Ascending aorta (tissue), 2 donors: ENCODE measurements at regions not wholly inside any gene's neighbourhood (a gene's known extent, or its start where the extent isn't known, plus 50 kb on each side); places are given as distances from the start of the nearest gene placed in this dataset.

Source experiments
- DNase-seq, 2 donors: peaks; one replicate each; pipeline ENCODE4 v3.0.0-alpha.2; 2019; ENCODE audit warnings: low spot score in 2 of 2
- H3K27ac ChIP-seq, 2 donors: fragments of 200-600 bp; sonication (generic); one replicate each; pipeline ENCODE4 v1.5.1; 2016 to 2017; ENCODE audit warnings: mild to moderate bottlenecking in 1 of 2
- H3K27me3 ChIP-seq: fragments of 200-600 bp; sonication (generic); one replicate; pipeline ENCODE4 v1.5.1; 2017
- H3K36me3 ChIP-seq, 2 donors: fragments of 200-600 bp; sonication (generic); one replicate each; pipeline ENCODE4 v1.5.1; 2016
- H3K4me1 ChIP-seq, 2 donors: fragments of 200-600 bp; sonication (generic); one replicate each; pipeline ENCODE4 v1.5.1; 2016 to 2017; ENCODE audit warnings: mild to moderate bottlenecking in 1 of 2
- H3K4me3 ChIP-seq, 2 donors: fragments of 200-600 bp; sonication (generic); one replicate each; pipeline ENCODE4 v1.5.1; 2016 to 2017; ENCODE audit warnings: mild to moderate bottlenecking in 1 of 2
- H3K9me3 ChIP-seq, 2 donors: fragments of 200-600 bp; sonication (generic); one replicate each; pipeline ENCODE4 v1.5.1; 2016
- CTCF ChIP-seq, 3 experiments: fragments of 200-600 bp in 2 of 3; fragments of 450-650 bp in 1 of 3; sonication (generic) in 2 of 3; IDR thresholded peaks; one replicate each; pipeline ENCODE4 v1.5.1; 2016 to 2019; ENCODE audit warnings: antibody characterized with exemption in 3 of 3, mild to moderate bottlenecking in 1 of 3, moderate library complexity in 1 of 3
- intact Hi-C: fragments of 100-400 bp; cut with DNase I; formaldehyde crosslinking; loops from one replicate; pipeline ENCODE4 v1.15.1; 2023

- DNase-seq: no peak
- no peaks in the 10 kb centered on the region for H3K4me1 ChIP-seq
- no peak for TF ChIP-seq CTCF (IDR thresholded peaks at IDR 0.05)
- no peak overlapping the region for H3K27ac ChIP-seq
- H3K4me3 ChIP-seq: no peak overlapping the region
- no peaks in the 10 kb centered on the region for H3K27me3 ChIP-seq
- H3K36me3 ChIP-seq: no peaks in the 10 kb centered on the region
- intact Hi-C loops: no loop called here
- no peaks in the 10 kb centered on the region for H3K9me3 ChIP-seq
These were observed 472.8 kb downstream of the CCSER2 start for GRCh38 chr10:84801156-84801555.

GRCh38 chr10:84801916-84802315, 473.5 kb downstream of the CCSER2 start:
- H3K27ac ChIP-seq: no peak overlapping the region
- no peak for TF ChIP-seq CTCF (IDR thresholded peaks at IDR 0.05)
- intact Hi-C loops: no loop called here
- H3K27me3 ChIP-seq: no peaks in the 10 kb centered on the region
- H3K4me3 ChIP-seq: no peak overlapping the region
- H3K9me3 ChIP-seq: no peaks in the 10 kb centered on the region
- H3K4me1 ChIP-seq: no peaks in the 10 kb centered on the region
- no peaks in the 10 kb centered on the region for H3K36me3 ChIP-seq
- no peak for DNase-seq

GRCh38 chr10:84805149-84805548, 476.8 kb downstream of the CCSER2 start:
- Histone ChIP-seq H3K4me1 (no peaks in the 10 kb centered on the region), H3K27me3 (no peaks in the 10 kb centered on the region), H3K9me3 (no peaks in the 10 kb centered on the region), H3K36me3 (no peaks in the 10 kb centered on the region), H3K27ac (no peak overlapping the region), H3K4me3 (no peak overlapping the region)
- no peak for DNase-seq
- intact Hi-C loops: no loop called here
- TF ChIP-seq CTCF (IDR thresholded peaks at IDR 0.05): no peak

- H3K9me3 ChIP-seq: no peaks in the 10 kb centered on the region
- intact Hi-C loops: no loop called here
- H3K36me3 ChIP-seq: no peaks in the 10 kb centered on the region
- no peak overlapping the region for H3K27ac ChIP-seq
- no peak for TF ChIP-seq CTCF (IDR thresholded peaks at IDR 0.05)
- H3K4me1 ChIP-seq: no peaks in the 10 kb centered on the region
- H3K27me3 ChIP-seq: no peaks in the 10 kb centered on the region
- DNase-seq: no peak
- H3K4me3 ChIP-seq: no peak overlapping the region
These were observed 482.7 kb downstream of the CCSER2 start for GRCh38 chr10:84811113-84811512.

- no peak for TF ChIP-seq CTCF (IDR thresholded peaks at IDR 0.05)
- no peaks in the 10 kb centered on the region for H3K27me3 ChIP-seq
- H3K36me3 ChIP-seq: no peaks in the 10 kb centered on the region
- no peaks in the 10 kb centered on the region for H3K9me3 ChIP-seq
- H3K27ac ChIP-seq: no peak overlapping the region
- no peak for DNase-seq
- no peak overlapping the region for H3K4me3 ChIP-seq
- intact Hi-C loops: no loop called here
- no peaks in the 10 kb centered on the region for H3K4me1 ChIP-seq
These were observed 490.6 kb downstream of the CCSER2 start for GRCh38 chr10:84818961-84819360.

GRCh38 chr10:84820120-84820519, 491.7 kb downstream of the CCSER2 start:
- H3K4me3 ChIP-seq: no peak overlapping the region
- DNase-seq: no peak
- no peak overlapping the region for H3K27ac ChIP-seq
- H3K36me3 ChIP-seq: no peaks in the 10 kb centered on the region
- TF ChIP-seq CTCF (IDR thresholded peaks at IDR 0.05): no peak
- no peaks in the 10 kb centered on the region for H3K27me3 ChIP-seq
- H3K9me3 ChIP-seq: no peaks in the 10 kb centered on the region
- H3K4me1 ChIP-seq: no peaks in the 10 kb centered on the region
- intact Hi-C loops: no loop called here
